H9 (cell line): ENCODE measurements at regions not wholly inside any gene's neighbourhood (a gene's known extent, or its start where the extent isn't known, plus 50 kb on each side); places are given as distances from the start of the nearest gene placed in this dataset.

Experiments used
- DNase-seq: peaks from one replicate; pipeline ENCODE4 v3.0.0-alpha.2; 2017
- H2AFZ ChIP-seq: one replicate; pipeline ENCODE4 v1.6.1; 2013; ENCODE audit warnings: mild to moderate bottlenecking, low read length, control low read depth, moderate library complexity
- H2AK5ac ChIP-seq: 2 replicates; pipeline ENCODE4 v1.6.1; 2013; ENCODE audit warnings: low read length, control low read depth, mixed read lengths; ENCODE audit not compliant: insufficient read length
- H2BK120ac ChIP-seq: one replicate; pipeline ENCODE4 v1.6.1; 2013; ENCODE audit warnings: low read depth, mild to moderate bottlenecking, low read length, control low read depth, inconsistent platforms; ENCODE audit not compliant: poor library complexity, severe bottlenecking
- H2BK12ac ChIP-seq: 2 replicates; pipeline ENCODE4 v1.6.1; 2013; ENCODE audit warnings: low read length, control low read depth, mixed read lengths, low read depth; ENCODE audit not compliant: insufficient read length
- H2BK15ac ChIP-seq: 2 replicates; pipeline ENCODE4 v1.6.1; 2013; ENCODE audit warnings: low read depth, low read length, control low read depth
- H2BK20ac ChIP-seq: one replicate; pipeline ENCODE4 v1.6.1; 2013; ENCODE audit warnings: low read depth, mild to moderate bottlenecking, low read length, control low read depth, inconsistent platforms; ENCODE audit not compliant: poor library complexity, severe bottlenecking
- H2BK5ac ChIP-seq: 2 replicates; pipeline ENCODE4 v1.6.1; 2013; ENCODE audit warnings: low read length, control low read depth, mixed read lengths; ENCODE audit not compliant: insufficient read length
- H3K14ac ChIP-seq: 2 replicates; pipeline ENCODE4 v1.6.1; 2013; ENCODE audit warnings: low read length, control low read depth; ENCODE audit not compliant: insufficient read depth
- H3K18ac ChIP-seq: 2 replicates; pipeline ENCODE4 v1.6.1; 2013; ENCODE audit warnings: low read depth, mild to moderate bottlenecking, mixed read lengths, low read length, control low read depth; ENCODE audit not compliant: insufficient read length
- H3K23ac ChIP-seq: 2 replicates; pipeline ENCODE4 v1.6.1; 2013; ENCODE audit warnings: low read length, control low read depth, mixed read lengths, low read depth; ENCODE audit not compliant: insufficient read length
- H3K23me2 ChIP-seq: 2 replicates; pipeline ENCODE4 v1.6.1; 2013; ENCODE audit warnings: low read depth, mild to moderate bottlenecking, mixed read lengths, low read length, control low read depth; ENCODE audit not compliant: insufficient read length, poor library complexity, severe bottlenecking
- H3K27ac ChIP-seq: 2 replicates; pipeline ENCODE4 v1.5.1; 2013; ENCODE audit warnings: low read length, control low read depth, mixed read lengths, low read depth; ENCODE audit not compliant: insufficient read length
- H3K27me3 ChIP-seq: 2 replicates; pipeline ENCODE4 v1.6.1; 2013; ENCODE audit warnings: low read length, control low read depth, inconsistent platforms; ENCODE audit not compliant: insufficient read depth
- H3K4ac ChIP-seq: 2 replicates; pipeline ENCODE4 v1.6.1; 2013; ENCODE audit warnings: low read depth, mild to moderate bottlenecking, control low read depth, inconsistent platforms, low read length, moderate library complexity
- H3K4me1 ChIP-seq: 2 replicates; pipeline ENCODE4 v1.6.1; 2013; ENCODE audit warnings: low read length, control low read depth, inconsistent platforms; ENCODE audit not compliant: insufficient read depth
- H3K4me2 ChIP-seq: 2 replicates; pipeline ENCODE4 v1.6.1; 2013; ENCODE audit warnings: low read length, control low read depth, mixed read lengths; ENCODE audit not compliant: insufficient read length, insufficient read depth
- H3K56ac ChIP-seq: 2 replicates; pipeline ENCODE4 v1.6.1; 2013; ENCODE audit warnings: low read depth, mild to moderate bottlenecking, mixed read lengths, low read length, control low read depth; ENCODE audit not compliant: insufficient read length
- H3K79me1 ChIP-seq: 2 replicates; pipeline ENCODE4 v1.6.1; 2013; ENCODE audit warnings: low read depth, mild to moderate bottlenecking, moderate library complexity, low read length, control low read depth, inconsistent platforms; ENCODE audit not compliant: insufficient read depth, poor library complexity, severe bottlenecking
- H3K79me2 ChIP-seq: 2 replicates; pipeline ENCODE4 v1.6.1; 2013; ENCODE audit warnings: low read length, control low read depth, inconsistent platforms; ENCODE audit not compliant: insufficient read depth
- H3K9ac ChIP-seq: 2 replicates; pipeline ENCODE4 v1.6.1; 2013; ENCODE audit warnings: low read length, control low read depth, mixed read lengths; ENCODE audit not compliant: insufficient read length; ENCODE audit errors: extremely low read depth
- H3K9me3 ChIP-seq: one replicate; pipeline ENCODE4 v1.6.1; 2013; ENCODE audit warnings: low read depth, low read length, inconsistent platforms; ENCODE audit not compliant: control insufficient read depth
- H3T11ph ChIP-seq: one replicate; pipeline ENCODE4 v1.6.1; 2013; ENCODE audit warnings: mild to moderate bottlenecking, low read length, control low read depth, inconsistent platforms
- H4K20me1 ChIP-seq: one replicate; pipeline ENCODE4 v1.6.1; 2013; ENCODE audit not compliant: control insufficient read depth, insufficient read length, insufficient read depth
- H4K5ac ChIP-seq: 2 replicates; pipeline ENCODE4 v1.6.1; 2013; ENCODE audit warnings: low read depth, mild to moderate bottlenecking, mixed read lengths, low read length, control low read depth; ENCODE audit not compliant: insufficient read length
- H4K8ac ChIP-seq: replicated peaks from 2 replicates; pipeline ENCODE4 v1.6.1; 2013; ENCODE audit warnings: low read length, control low read depth, mixed read lengths, low read depth; ENCODE audit not compliant: insufficient read length
- H4K91ac ChIP-seq: 2 replicates; pipeline ENCODE4 v1.6.1; 2013; ENCODE audit warnings: low read depth, mild to moderate bottlenecking, moderate library complexity, mixed read lengths, low read length, control low read depth; ENCODE audit not compliant: insufficient read length
- H3K27ac Mint-ChIP-seq, 3 experiments: 2 replicates in 2 of 3; 3 replicates in 1 of 3; pipeline ENCODE4 v1.8.0; 2020 to 2021; ENCODE audit warnings: mixed read lengths in 3 of 3, mild to moderate bottlenecking in 1 of 3, moderate library complexity in 1 of 3
- H3K27me3 Mint-ChIP-seq: 2 replicates; pipeline ENCODE4 v1.8.0; 2021; ENCODE audit warnings: low read depth, mild to moderate bottlenecking, moderate library complexity, mixed read lengths
- H3K36me3 Mint-ChIP-seq, 3 experiments: 2 replicates in 2 of 3; 3 replicates in 1 of 3; pipeline ENCODE4 v1.8.0; 2020 to 2021; ENCODE audit warnings: low read depth in 3 of 3, mixed read lengths in 3 of 3; ENCODE audit not compliant: insufficient read depth in 1 of 3
- H3K4me1 Mint-ChIP-seq, 2 experiments: 2 replicates each; pipeline ENCODE4 v1.8.0; 2020; ENCODE audit warnings: mixed read lengths in 2 of 2
- H3K4me3 Mint-ChIP-seq, 2 experiments: 2 replicates in 1 of 2; 3 replicates in 1 of 2; pipeline ENCODE4 v1.8.0; 2020 to 2021; ENCODE audit warnings: mild to moderate bottlenecking in 2 of 2, mixed read lengths in 2 of 2, moderate library complexity in 1 of 2
- H3K9me3 Mint-ChIP-seq, 2 experiments: 2 replicates in 1 of 2; 3 replicates in 1 of 2; pipeline ENCODE4 v1.8.0; 2020; ENCODE audit warnings: mild to moderate bottlenecking in 2 of 2, mixed read lengths in 2 of 2, moderate library complexity in 1 of 2
- CTCF ChIP-seq: fragments of 200-600 bp; sonication (generic); conservative IDR thresholded peaks from 3 replicates; pipeline ENCODE4 v1.8.0; 2021; ENCODE audit warnings: antibody characterized with exemption, mild to moderate bottlenecking
- WGBS: extraction: QIAGEN DNeasy Blood & Tissue Kit; methylation state at CpG from one replicate; pipeline ENCODE4 v1.1.7; 2013; ENCODE audit warnings: missing lambda C conversion rate, low lambda C conversion rate, mixed read lengths; ENCODE audit not compliant: insufficient read length; ENCODE audit errors: extremely low coverage; 5-methylcytosine and 5-hydroxymethylcytosine counted together

- H3K4me3 Mint-ChIP-seq = no peak overlapping the region
- H4K5ac ChIP-seq = no peak overlapping the region
- no peak overlapping the region for H3K4me2 ChIP-seq
- no peak overlapping the region for H4K91ac ChIP-seq
- no peak overlapping the region for H3K18ac ChIP-seq
- H3K9ac ChIP-seq = no peak overlapping the region
- H3K4ac ChIP-seq = no peak overlapping the region
- no peaks in the 10 kb centered on the region for H3K9me3 ChIP-seq
- H3K4me1 Mint-ChIP-seq = peaks cover 12 to 16% of the 10 kb centered on the region in 2 experiments
- no peaks in the 10 kb centered on the region for H3K36me3 Mint-ChIP-seq
- H3K23ac ChIP-seq = no peak overlapping the region
- H3K27ac ChIP-seq = no peak overlapping the region
- H3T11ph ChIP-seq = no peak overlapping the region
- H3K27me3 ChIP-seq = no peaks in the 10 kb centered on the region
- H2AK5ac ChIP-seq = peak overlapping the region; percentile 33
- H3K79me2 ChIP-seq = no peaks in the 10 kb centered on the region
- H2BK15ac ChIP-seq = 0 out of 2 replicates have a peak overlapping the region, but pooled peaks have one; percentile 65
- H3K79me1 ChIP-seq = no peaks in the 10 kb centered on the region
- H3K27ac Mint-ChIP-seq = no peak overlapping the region
- TF ChIP-seq CTCF = no peak
- H2AFZ ChIP-seq = no peak overlapping the region
- H2BK12ac ChIP-seq = no peak overlapping the region
- no peaks in the 10 kb centered on the region for H3K4me1 ChIP-seq
- H2BK5ac ChIP-seq = no peak overlapping the region
- no peak overlapping the region for H2BK20ac ChIP-seq
- WGBS = no CpG with 5 or more reads among the region's 5 CpGs
- no peaks in the 10 kb centered on the region for H3K23me2 ChIP-seq
- no peak for DNase-seq
- H3K27me3 Mint-ChIP-seq = peaks cover 15% of the 10 kb centered on the region
- no peak overlapping the region for H4K8ac ChIP-seq
- H4K20me1 ChIP-seq = no peaks in the 10 kb centered on the region
- H3K14ac ChIP-seq = no peak overlapping the region
- H3K56ac ChIP-seq = no peak overlapping the region
- H3K9me3 Mint-ChIP-seq = no peaks in the 10 kb centered on the region; a peak in 1 of 5 replicates
- no peak overlapping the region for H2BK120ac ChIP-seq
Measured at GRCh38 chr10:28783087-28783486, 105.8 kb downstream of the BAMBI start.
